ENCODE measurements at regions not wholly inside any gene's neighbourhood (a gene's known extent, or its start where the extent isn't known, plus 50 kb on each side); places are given as distances from the start of the nearest gene placed in this dataset.

DNA sequence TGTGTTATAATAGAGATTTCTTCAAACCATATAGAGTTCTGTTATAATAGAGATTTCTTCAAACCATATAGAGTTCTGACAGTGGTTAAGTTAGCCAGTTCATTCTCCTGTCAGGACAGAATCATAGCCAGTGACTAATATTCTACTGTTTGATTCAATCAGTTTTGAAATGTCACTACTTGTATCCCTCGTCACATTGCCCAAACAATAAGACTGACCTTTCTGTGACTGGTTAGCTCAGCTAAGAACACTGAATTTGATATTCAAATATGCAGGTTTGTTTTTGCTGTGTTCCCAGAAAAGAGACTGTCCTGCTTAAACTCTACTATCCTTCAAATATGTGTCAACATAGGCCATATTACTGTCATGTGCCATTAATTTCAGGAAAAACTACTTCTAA is 74.4 kb downstream of the ALG10B start:
- TF ChIP-seq, protein P1, sequence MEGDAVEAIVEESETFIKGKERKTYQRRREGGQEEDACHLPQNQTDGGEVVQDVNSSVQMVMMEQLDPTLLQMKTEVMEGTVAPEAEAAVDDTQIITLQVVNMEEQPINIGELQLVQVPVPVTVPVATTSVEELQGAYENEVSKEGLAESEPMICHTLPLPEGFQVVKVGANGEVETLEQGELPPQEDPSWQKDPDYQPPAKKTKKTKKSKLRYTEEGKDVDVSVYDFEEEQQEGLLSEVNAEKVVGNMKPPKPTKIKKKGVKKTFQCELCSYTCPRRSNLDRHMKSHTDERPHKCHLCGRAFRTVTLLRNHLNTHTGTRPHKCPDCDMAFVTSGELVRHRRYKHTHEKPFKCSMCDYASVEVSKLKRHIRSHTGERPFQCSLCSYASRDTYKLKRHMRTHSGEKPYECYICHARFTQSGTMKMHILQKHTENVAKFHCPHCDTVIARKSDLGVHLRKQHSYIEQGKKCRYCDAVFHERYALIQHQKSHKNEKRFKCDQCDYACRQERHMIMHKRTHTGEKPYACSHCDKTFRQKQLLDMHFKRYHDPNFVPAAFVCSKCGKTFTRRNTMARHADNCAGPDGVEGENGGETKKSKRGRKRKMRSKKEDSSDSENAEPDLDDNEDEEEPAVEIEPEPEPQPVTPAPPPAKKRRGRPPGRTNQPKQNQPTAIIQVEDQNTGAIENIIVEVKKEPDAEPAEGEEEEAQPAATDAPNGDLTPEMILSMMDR (conservative IDR thresholded peaks at IDR 0.05; ENCODE audit: low read depth, low read length) = no peak
- no peak for TF ChIP-seq EZH2 (IDR thresholded peaks at IDR 0.05; ENCODE audit: low read length, unreplicated experiment)
